ENCODE measurements at regions not wholly inside any gene's neighbourhood (a gene's known extent, or its start where the extent isn't known, plus 50 kb on each side); places are given as distances from the start of the nearest gene placed in this dataset.
"Not testable (repeated sequence)": the region's sequence is repeated elsewhere in the genome, so short reads cannot be mapped to it uniquely, and the experiment has no call there.

DNA sequence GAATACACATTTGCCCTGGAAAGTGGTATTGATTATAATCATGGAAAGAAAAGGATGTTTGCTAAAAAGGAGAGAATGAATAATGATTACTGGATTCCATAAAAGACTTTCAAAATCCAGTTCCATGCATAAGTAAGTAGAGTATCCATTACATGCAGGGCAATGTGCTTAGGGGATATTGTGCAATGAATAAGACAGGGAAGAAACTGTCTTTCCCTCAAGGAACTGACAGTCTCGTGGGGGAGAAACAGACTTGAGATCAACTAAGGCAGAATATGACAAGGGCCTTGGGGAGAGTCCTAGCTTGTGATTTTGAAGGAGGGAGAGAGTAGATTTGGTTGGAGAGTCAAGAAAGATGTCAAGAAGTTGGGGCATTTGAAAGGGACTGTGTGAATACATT, 130.6 kb downstream of the SPP2 start:
- DNase-seq: no peak

DNA sequence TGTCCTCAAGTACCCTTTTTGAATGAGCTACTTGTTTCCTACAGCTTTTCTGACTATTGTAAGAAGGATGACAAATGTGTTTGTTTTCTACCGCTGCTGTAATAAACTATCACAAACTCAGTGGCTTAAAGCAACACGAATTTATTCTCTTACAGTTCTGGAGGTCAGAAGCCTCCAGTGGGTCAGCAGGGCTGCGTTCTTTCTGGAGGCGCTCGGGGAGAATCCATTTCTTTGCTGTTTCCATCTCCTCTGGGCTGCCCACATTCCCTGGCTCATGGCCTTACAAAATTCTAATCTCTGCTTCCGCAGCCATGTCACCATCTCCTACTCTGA, 128.5 kb downstream of the SPP2 start:
- no peak for DNase-seq

DNA sequence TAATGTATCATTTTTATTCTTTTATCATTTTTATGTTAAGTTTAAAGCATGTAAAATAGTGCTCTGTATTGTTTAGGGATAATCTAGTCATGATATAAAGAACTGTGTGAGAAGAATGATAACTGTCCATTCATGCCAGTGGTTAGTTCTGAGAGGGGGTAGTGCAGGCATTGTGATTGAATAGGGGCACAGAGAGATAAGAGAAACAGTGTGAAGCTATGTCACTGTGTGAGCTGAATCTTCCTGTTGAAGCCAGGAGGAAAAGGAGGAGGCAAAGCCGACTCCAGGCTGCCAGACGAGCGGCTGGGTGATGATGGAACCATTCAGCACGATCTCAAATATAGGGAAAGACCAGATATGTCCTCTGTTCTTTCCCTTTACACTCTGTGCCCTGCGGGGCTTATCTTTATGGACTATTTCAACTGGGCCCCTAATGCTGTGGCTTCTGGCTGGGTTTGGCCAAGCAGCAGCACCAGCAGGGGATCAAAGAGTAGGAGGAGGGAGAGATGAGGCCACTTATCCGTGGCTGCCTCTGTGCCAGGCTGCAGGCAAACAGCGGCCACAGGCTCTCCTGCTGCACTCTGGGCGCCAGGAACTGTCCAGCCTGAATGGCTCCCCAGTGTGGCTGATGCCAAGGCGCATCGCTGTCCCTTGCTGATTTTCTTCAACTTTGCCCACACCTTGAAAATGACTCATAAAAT, 128.0 kb downstream of the SPP2 start:
- no peak for DNase-seq

DNA sequence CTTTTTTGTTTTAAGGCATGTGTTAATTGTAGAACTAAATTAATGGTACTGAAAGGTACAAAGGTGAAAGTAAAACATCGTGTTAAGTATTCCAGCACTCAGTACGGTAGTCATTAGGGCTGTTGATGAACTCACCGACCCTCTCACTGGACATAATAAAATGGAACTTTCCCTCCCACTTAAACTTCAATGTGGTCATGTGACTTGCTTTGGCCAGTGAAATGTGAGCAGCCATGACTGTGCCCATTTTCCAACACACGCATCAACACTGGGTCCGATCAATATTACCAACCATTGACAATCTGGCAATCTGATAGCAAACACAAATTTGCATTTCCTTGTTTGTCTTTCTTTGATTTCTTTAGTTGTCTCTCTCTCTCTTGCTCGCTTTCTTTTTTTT, 125.1 kb downstream of the SPP2 start:
- DNase-seq: no peak

DNA sequence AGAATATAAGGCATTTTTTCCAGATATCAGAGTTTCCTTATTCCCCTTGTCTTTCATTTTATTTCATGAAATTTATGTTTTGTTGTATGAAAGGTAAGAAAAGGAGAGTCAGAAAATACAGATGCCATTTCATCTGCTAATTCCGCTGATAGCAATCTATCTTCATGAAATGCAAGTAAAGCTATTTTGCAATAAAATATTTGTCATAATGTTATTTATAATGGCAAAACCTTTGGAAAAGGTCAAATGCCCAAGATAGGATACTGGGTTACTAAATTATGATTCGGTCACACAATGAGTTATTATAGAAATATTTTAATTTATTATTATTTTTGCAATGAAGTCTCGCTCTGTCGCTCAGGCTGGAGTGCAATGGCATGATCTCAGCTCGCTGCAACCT, 124.2 kb downstream of the SPP2 start:
- DNase-seq: no peak

DNA sequence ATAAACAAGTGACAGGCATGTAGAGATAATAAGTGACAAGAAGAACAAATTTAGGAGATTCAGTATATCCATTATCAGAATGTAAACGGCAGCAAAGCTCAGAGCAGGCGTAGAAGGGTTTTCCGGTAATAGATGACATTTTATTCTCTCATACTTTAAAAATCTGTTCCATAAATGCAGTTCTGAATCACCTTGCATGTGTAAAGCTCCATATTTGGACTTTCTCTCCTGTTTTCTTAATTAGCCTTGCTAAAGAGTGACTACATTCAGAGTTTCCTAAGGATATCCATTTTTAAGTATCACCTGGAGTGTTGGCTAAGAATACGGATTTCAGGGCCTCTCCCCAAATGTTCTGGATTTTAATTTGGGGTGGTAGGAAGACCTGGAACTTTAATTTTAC, 122.0 kb downstream of the SPP2 start:
- DNase-seq: no peak

- no peak for DNase-seq
Measured at GRCh38 chr2:234172066-234172465, 121.6 kb downstream of the SPP2 start.

DNA sequence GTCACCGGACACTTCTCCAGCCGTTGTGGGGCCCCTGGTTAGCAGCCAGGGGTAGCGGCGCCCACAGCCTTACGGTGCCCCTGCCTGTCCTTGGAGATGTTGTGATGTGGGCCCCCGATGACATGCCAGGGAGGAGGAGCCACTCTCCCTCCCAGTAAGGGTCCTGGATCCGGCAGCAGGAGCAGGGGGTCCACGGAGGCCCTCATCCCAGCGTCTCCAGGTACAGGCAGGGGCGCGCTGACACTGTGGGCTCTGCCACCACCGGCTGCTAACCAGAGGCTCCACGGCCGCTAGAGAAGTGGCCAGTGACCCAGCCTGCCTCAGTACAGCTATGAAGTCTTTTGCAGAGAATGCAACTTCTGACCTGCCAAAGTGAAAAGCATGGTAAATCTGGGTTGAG, 121.2 kb downstream of the SPP2 start:
- no peak for DNase-seq

DNA sequence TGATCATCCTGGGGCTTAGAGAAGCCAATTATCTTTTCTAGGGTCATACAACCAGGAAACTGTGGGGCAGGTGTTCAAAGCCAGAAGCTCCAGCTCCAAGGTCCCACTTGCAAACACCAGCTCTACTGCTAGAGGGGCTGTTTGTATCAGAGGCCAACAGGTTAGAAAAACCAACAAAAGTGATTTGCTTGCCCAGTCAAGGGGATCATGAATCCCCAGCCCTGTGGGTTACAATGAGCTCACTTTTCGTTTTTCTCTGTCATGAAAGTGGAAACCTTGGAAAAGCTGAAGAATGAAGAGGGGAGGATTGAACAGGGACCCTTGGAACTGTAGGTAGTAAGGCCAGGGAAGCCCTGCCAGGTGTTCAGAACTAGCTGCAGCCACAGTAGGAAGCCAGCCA, 119.2 kb downstream of the SPP2 start:
- DNase-seq: no peak

GRCh38 chr2:234168605-234169570, 118.4 kb downstream of the SPP2 start:
- not testable (repeated sequence) for DNase-seq

GRCh38 chr2:234166531-234166930, 116.0 kb downstream of the SPP2 start:
- no peak for DNase-seq

DNA sequence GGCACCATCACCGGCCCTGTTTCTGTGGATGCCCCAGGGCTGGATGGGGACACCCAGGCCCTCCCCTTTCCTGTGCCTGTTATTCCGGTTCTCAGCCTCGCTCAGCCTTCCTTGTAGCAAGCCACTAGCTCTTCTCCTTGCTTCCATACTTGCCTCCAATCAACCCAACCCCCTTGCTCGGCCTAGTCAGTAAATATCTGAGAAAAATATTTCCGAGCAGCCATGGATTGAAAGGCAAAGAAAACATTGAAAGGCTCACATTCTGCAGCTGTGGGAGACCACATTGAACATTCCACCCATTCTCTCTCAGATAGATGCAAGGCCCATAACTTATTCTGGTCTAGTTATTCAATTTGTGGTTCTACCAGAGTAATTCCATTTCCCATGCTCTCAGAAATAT, 114.9 kb downstream of the SPP2 start:
- DNase-seq: no peak

- no peak for DNase-seq
Measured at GRCh38 chr2:234164493-234165413, 114.3 kb downstream of the SPP2 start.

DNA sequence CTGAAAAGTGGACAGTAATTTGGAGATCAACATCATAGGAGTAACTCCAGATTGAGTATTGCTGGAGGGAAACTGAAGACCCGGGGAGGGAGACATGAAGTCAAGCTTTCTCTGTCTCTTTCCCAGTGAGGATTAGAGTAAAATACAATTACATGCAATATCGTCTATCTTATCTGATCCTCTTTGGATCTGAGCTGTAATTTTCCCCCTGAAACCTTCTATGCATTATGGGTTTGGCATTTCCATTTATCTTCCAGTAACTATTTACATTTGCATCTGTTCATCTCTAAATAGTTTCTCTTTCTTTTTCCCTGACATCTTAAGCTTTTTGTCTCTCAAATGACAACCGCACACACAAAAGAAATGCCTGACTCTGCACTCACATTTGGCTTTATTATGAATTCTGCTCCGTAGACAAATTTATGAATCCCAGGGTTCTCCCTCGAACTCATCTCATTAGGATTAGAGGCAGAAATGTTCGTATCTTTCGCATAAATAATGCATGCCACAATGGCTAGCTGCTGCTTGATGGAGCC, 113.1 kb downstream of the SPP2 start:
- no peak for DNase-seq

- DNase-seq: no peak
Measured at GRCh38 chr2:234162861-234163260, 112.4 kb downstream of the SPP2 start.

DNA sequence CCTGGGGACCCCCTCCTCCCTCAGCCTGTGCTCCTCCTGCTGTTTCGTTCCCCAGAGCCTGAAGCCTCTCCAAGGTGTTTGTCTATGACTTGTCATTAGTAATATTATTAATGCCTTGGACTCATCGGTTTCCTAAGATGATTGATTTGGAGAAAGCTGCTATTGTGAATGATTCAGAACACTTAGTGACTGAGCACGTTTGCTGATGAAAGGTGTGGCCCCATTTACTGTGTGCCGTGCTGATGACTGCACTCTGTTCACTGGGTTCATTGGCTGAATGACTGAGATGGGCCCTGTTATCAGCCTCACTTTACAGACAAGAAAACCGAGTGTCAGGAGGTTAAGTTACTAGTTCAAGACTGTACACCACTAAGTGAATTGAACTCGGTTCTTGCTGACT, 111.4 kb downstream of the SPP2 start:
- no peak for DNase-seq

- no peak for DNase-seq
Measured at GRCh38 chr2:234158812-234159211, 108.3 kb downstream of the SPP2 start.

GRCh38 chr2:234157817-234158588, 107.5 kb downstream of the SPP2 start:
- no peak for DNase-seq

DNA sequence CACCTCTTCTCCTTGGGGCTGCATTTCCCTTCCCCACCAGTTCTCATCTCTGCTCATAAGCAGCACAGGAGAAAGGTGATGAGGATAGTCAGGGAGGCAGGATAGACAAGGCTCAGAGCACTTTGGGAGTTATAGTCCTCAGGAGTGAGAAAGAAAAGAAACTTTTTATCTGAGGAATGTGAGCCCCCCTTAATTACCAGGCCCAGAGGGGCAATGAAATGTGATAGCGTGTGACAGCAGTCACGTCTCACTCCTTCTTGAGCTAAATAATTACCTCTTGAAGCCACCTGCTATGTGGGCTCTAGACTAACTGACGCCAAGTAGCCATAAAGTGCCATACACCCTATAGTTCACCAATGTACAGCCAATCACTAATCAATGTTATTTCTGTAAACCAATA, 105.8 kb downstream of the SPP2 start:
- DNase-seq: no peak

- DNase-seq: not testable (repeated sequence)
Measured at GRCh38 chr2:234152835-234153234, 102.3 kb downstream of the SPP2 start.

DNA sequence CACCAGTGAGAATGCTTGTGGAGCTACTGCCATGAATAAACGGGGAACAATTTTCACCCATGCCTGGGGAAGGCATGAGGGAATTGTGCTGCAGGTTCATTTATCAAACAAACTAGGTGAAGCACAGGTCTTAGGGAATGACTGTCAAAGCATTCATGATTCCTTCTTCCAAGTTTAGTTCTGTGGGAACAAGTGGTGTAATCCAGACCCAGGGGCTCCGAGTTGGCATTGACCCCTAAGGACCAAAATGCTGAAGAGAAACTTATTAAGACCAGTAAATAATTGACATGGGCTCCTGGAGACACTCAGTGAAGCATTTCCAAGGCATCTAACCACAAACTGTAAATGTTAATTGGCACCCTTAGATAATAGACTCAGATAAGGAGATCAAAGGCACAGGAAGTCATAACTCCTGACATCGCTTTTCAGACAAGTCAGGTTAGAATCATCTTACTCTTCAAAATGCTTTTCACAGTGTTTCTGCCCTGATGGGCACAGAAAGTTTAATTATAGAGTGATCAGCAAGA, 96.9 kb downstream of the SPP2 start:
- no peak for DNase-seq

Data from midbrain (tissue), 1 donor.